Hepatocyte (in vitro differentiated cells): ENCODE measurements at regions not wholly inside any gene's neighbourhood (a gene's known extent, or its start where the extent isn't known, plus 50 kb on each side); places are given as distances from the start of the nearest gene placed in this dataset.

ENCODE experiments used
- DNase-seq: peaks from one replicate; pipeline ENCODE4 v3.0.0-alpha.2; 2016; ENCODE audit warnings: low spot score
- H2AFZ ChIP-seq: fragments of 200-600 bp; sonication (generic); 2 replicates; pipeline ENCODE4 v1.6.0; 2016; ENCODE audit warnings: antibody characterized with exemption, mild to moderate bottlenecking
- H3K27ac ChIP-seq: fragments of 200-600 bp; sonication (generic); 2 replicates; pipeline ENCODE4 v1.5.1; 2016; ENCODE audit warnings: mild to moderate bottlenecking
- H3K27me3 ChIP-seq: fragments of 200-600 bp; sonication (generic); 2 replicates; pipeline ENCODE4 v1.6.1; 2016
- H3K36me3 ChIP-seq: fragments of 200-600 bp; sonication (generic); replicated peaks from 2 replicates; pipeline ENCODE4 v1.5.1; 2016; ENCODE audit warnings: low read depth; ENCODE audit not compliant: insufficient read depth
- H3K4me1 ChIP-seq: fragments of 200-600 bp; sonication (generic); 2 replicates; pipeline ENCODE4 v1.5.1; 2016; ENCODE audit warnings: mild to moderate bottlenecking, moderate library complexity; ENCODE audit not compliant: insufficient read depth
- H3K4me2 ChIP-seq: fragments of 200-600 bp; sonication (generic); 2 replicates; pipeline ENCODE4 v1.6.0; 2016
- H3K4me3 ChIP-seq: fragments of 200-600 bp; sonication (generic); 2 replicates; pipeline ENCODE4 v1.5.1; 2016; ENCODE audit warnings: mild to moderate bottlenecking
- H3K79me2 ChIP-seq: fragments of 200-600 bp; sonication (generic); 2 replicates; pipeline ENCODE4 v1.6.0; 2017; ENCODE audit warnings: mild to moderate bottlenecking
- H3K9me2 ChIP-seq: fragments of 200-600 bp; sonication (generic); replicated peaks from 2 replicates; pipeline ENCODE4 v1.6.0; 2017; ENCODE audit warnings: mild to moderate bottlenecking; ENCODE audit not compliant: insufficient read depth
- H3K9me3 ChIP-seq: fragments of 200-600 bp; sonication (generic); 2 replicates; pipeline ENCODE4 v1.5.1; 2016; ENCODE audit warnings: low read depth, mild to moderate bottlenecking
- H4K20me1 ChIP-seq: fragments of 200-600 bp; sonication (generic); 2 replicates; pipeline ENCODE4 v1.6.0; 2016; ENCODE audit warnings: mild to moderate bottlenecking; ENCODE audit not compliant: insufficient read depth, poor library complexity, severe bottlenecking
- EZH2 ChIP-seq: fragments of 200-600 bp; sonication (generic); IDR thresholded peaks from 2 replicates; pipeline ENCODE4 v1.6.1; 2016; ENCODE audit warnings: antibody characterized with exemption, mild to moderate bottlenecking, borderline replicate concordance
- EZH2phosphoT487 ChIP-seq: fragments of 200-600 bp; sonication (generic); IDR thresholded peaks from one replicate; pipeline ENCODE4 v1.6.1; 2018; ENCODE audit warnings: antibody characterized with exemption, mild to moderate bottlenecking, low read depth, moderate library complexity; ENCODE audit not compliant: unreplicated experiment, severe bottlenecking
- WGBS: methylation state at CpG from one replicate; pipeline ENCODE4 v1.1.6; 2016; ENCODE audit warnings: low lambda C conversion rate; ENCODE audit errors: missing lambda C conversion rate; 5-methylcytosine and 5-hydroxymethylcytosine counted together
- TF ChIP-seq, protein P1 (sequence below): fragments of 200-600 bp; sonication (generic); IDR thresholded peaks from 2 replicates; pipeline ENCODE4 v1.5.1; 2016; ENCODE audit warnings: antibody characterized with exemption, mild to moderate bottlenecking; ENCODE audit not compliant: poor library complexity

DNA sequence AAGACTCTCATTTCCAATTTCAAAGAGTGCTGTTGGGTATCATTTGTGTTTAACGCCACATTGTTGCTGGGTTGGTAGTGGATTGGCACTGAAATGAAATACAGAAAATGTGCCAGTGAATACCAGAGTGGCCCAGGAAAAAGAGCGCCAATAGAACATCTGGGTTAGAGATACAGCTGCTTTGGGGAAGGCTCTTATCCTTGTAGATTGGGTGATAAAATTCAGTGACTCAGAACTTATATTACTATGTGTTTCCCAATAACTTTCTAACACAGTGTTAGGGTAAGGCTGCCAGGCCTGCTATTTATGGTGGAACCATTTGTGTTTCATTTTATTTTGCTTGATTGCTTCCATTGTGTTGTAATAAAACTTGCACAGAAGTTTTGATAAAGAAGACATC is 168.2 kb upstream of the SSTR1 start:
- no peaks in the 10 kb centered on the region for H3K79me2 ChIP-seq
- no peaks in the 10 kb centered on the region for H4K20me1 ChIP-seq
- no peaks in the 10 kb centered on the region for H3K4me1 ChIP-seq
- no peaks in the 10 kb centered on the region for H3K9me2 ChIP-seq
- H3K4me3 ChIP-seq = no peak overlapping the region
- WGBS = 90% methylated on average over 2 of the region's 2 CpGs
- H3K27ac ChIP-seq = no peak overlapping the region
- no peak overlapping the region for H2AFZ ChIP-seq
- H3K27me3 ChIP-seq = no peaks in the 10 kb centered on the region
- H3K9me3 ChIP-seq = no peaks in the 10 kb centered on the region
- no peak for DNase-seq
- H3K36me3 ChIP-seq = no peaks in the 10 kb centered on the region
- no peak overlapping the region for H3K4me2 ChIP-seq
- TF ChIP-seq EZH2 = no peak
- TF ChIP-seq EZH2phosphoT487 = no peak
- TF ChIP-seq, protein P1, sequence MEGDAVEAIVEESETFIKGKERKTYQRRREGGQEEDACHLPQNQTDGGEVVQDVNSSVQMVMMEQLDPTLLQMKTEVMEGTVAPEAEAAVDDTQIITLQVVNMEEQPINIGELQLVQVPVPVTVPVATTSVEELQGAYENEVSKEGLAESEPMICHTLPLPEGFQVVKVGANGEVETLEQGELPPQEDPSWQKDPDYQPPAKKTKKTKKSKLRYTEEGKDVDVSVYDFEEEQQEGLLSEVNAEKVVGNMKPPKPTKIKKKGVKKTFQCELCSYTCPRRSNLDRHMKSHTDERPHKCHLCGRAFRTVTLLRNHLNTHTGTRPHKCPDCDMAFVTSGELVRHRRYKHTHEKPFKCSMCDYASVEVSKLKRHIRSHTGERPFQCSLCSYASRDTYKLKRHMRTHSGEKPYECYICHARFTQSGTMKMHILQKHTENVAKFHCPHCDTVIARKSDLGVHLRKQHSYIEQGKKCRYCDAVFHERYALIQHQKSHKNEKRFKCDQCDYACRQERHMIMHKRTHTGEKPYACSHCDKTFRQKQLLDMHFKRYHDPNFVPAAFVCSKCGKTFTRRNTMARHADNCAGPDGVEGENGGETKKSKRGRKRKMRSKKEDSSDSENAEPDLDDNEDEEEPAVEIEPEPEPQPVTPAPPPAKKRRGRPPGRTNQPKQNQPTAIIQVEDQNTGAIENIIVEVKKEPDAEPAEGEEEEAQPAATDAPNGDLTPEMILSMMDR = no peak

DNA sequence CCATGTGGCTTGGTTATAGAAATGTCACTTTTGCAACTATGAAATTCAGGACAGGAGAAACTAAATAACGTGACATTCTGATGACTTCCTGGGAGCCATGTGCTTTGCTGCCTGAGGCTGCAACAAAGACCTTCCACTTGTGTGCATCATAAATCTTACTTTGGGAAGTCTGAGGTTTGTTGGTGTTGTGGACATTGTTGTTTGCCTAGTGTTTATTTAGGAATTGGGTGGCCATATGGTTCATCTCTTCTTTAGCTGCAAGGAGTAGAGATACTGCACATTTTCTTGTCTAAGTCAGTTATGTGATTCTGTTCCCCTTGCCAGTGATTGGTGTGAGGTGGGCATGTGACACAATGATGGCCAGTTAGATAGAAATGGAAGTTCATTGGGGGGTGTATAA is 167.3 kb upstream of the SSTR1 start:
- no peak for DNase-seq
- H3K4me2 ChIP-seq = no peak overlapping the region
- H3K27ac ChIP-seq = no peak overlapping the region
- H3K9me2 ChIP-seq = no peaks in the 10 kb centered on the region
- no peaks in the 10 kb centered on the region for H3K9me3 ChIP-seq
- H2AFZ ChIP-seq = no peak overlapping the region
- TF ChIP-seq, protein P1 = no peak
- TF ChIP-seq EZH2phosphoT487 = no peak
- H3K4me1 ChIP-seq = no peaks in the 10 kb centered on the region
- H3K79me2 ChIP-seq = no peaks in the 10 kb centered on the region
- 90% methylated on average over 1 of the region's 1 CpG for WGBS
- H4K20me1 ChIP-seq = no peaks in the 10 kb centered on the region
- no peaks in the 10 kb centered on the region for H3K36me3 ChIP-seq
- H3K27me3 ChIP-seq = no peaks in the 10 kb centered on the region
- no peak overlapping the region for H3K4me3 ChIP-seq

DNA sequence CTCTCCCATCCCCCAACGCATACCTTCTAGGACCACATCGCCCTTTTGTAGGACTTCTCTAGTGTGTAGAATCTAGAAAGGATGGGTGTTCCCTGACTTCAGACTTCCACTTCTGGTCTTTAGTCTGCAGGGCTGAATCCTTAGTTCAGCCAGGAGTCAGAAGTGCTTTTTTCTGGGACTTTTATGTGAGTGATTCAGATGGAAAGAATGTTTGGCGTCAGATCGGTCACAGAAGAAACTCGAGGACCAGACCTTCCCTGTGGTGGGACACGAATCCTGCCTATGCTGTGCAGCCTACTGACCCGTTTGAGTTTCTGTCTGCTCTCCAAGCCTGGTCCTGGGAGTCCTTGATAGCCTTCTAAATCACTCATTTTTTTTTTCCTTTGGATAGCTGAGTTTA is 165.4 kb upstream of the SSTR1 start:
- no peak overlapping the region for H2AFZ ChIP-seq
- H3K27ac ChIP-seq = no peak overlapping the region
- peak; percentile 35 for DNase-seq

More for the DNA sequence above, 165.4 kb upstream of the SSTR1 start:
- Histone ChIP-seq H3K9me2 (no peaks in the 10 kb centered on the region), H3K36me3 (no peaks in the 10 kb centered on the region), H3K27me3 (no peaks in the 10 kb centered on the region), H3K9me3 (no peaks in the 10 kb centered on the region), H4K20me1 (no peaks in the 10 kb centered on the region), H3K4me1 (no peaks in the 10 kb centered on the region), H3K79me2 (no peaks in the 10 kb centered on the region), H3K4me3 (no peak overlapping the region), H3K4me2 (peak overlapping the region; percentile 16)
- no peak for TF ChIP-seq EZH2phosphoT487
- TF ChIP-seq EZH2 = no peak
- TF ChIP-seq, protein P1 = no peak
- 52% methylated on average over 7 of the region's 7 CpGs for WGBS
